Endodermal cell (in vitro differentiated cells): ENCODE measurements at regions not wholly inside any gene's neighbourhood (a gene's known extent, or its start where the extent isn't known, plus 50 kb on each side); places are given as distances from the start of the nearest gene placed in this dataset.

Source experiments
- DNase-seq: peaks from one replicate; pipeline ENCODE4 v3.0.0-alpha.2; 2017
- H3K27ac ChIP-seq: 2 replicates; pipeline ENCODE4 v1.5.1; 2013; ENCODE audit warnings: mild to moderate bottlenecking, low read depth, low read length, moderate library complexity
- H3K27me3 ChIP-seq: 2 replicates; pipeline ENCODE4 v1.6.1; 2013; ENCODE audit warnings: mild to moderate bottlenecking, low read length, moderate library complexity; ENCODE audit not compliant: insufficient read depth, control insufficient read depth, poor library complexity, severe bottlenecking
- H3K36me3 ChIP-seq: 2 replicates; pipeline ENCODE4 v1.7.0; 2013; ENCODE audit warnings: mild to moderate bottlenecking, low read length, moderate library complexity; ENCODE audit not compliant: control insufficient read depth, insufficient read depth
- H3K4me1 ChIP-seq: one replicate; pipeline ENCODE4 v1.7.0; 2013; ENCODE audit warnings: low read length; ENCODE audit not compliant: control insufficient read depth, insufficient read depth
- H3K4me3 ChIP-seq: 2 replicates; pipeline ENCODE4 v1.5.1; 2013; ENCODE audit warnings: mild to moderate bottlenecking, low read length, moderate library complexity
- H3K9ac ChIP-seq: 2 replicates; pipeline ENCODE4 v1.6.1; 2013; ENCODE audit warnings: mild to moderate bottlenecking, low read length, moderate library complexity; ENCODE audit not compliant: poor library complexity, severe bottlenecking; ENCODE audit errors: extremely low read depth
- H3K9me3 ChIP-seq: 2 replicates; pipeline ENCODE4 v1.6.1; 2013; ENCODE audit warnings: mild to moderate bottlenecking, low read length, moderate library complexity; ENCODE audit not compliant: control insufficient read depth
- H3K27ac Mint-ChIP-seq: 2 replicates; pipeline ENCODE4 v1.8.0; 2020; ENCODE audit warnings: mixed read lengths
- H3K27me3 Mint-ChIP-seq: 2 replicates; pipeline ENCODE4 v1.8.0; 2021; ENCODE audit warnings: mild to moderate bottlenecking, mixed read lengths; ENCODE audit not compliant: insufficient read depth
- H3K36me3 Mint-ChIP-seq: 2 replicates; pipeline ENCODE4 v1.8.0; 2020; ENCODE audit warnings: low read depth, mixed read lengths
- H3K4me1 Mint-ChIP-seq: 2 replicates; pipeline ENCODE4 v1.8.0; 2020; ENCODE audit warnings: mixed read lengths
- H3K4me3 Mint-ChIP-seq: 2 replicates; pipeline ENCODE4 v1.8.0; 2020; ENCODE audit warnings: mild to moderate bottlenecking, moderate library complexity, mixed read lengths
- H3K9me3 Mint-ChIP-seq: 2 replicates; pipeline ENCODE4 v1.8.0; 2020; ENCODE audit warnings: mild to moderate bottlenecking, mixed read lengths
- CTCF ChIP-seq: fragments of 200-600 bp; sonication (generic); conservative IDR thresholded peaks from 2 replicates; pipeline ENCODE4 v1.5.0; 2021; ENCODE audit warnings: antibody characterized with exemption, mild to moderate bottlenecking
- WGBS, 2 experiments: methylation state at CpG; one replicate each; pipeline versions ENCODE4 v1.1.5 to v1.1.7; 2013; ENCODE audit warnings: missing lambda C conversion rate in 2 of 2, mixed read lengths in 1 of 2; ENCODE audit not compliant: insufficient coverage in 1 of 2, insufficient read length in 1 of 2; 5-methylcytosine and 5-hydroxymethylcytosine counted together

DNA sequence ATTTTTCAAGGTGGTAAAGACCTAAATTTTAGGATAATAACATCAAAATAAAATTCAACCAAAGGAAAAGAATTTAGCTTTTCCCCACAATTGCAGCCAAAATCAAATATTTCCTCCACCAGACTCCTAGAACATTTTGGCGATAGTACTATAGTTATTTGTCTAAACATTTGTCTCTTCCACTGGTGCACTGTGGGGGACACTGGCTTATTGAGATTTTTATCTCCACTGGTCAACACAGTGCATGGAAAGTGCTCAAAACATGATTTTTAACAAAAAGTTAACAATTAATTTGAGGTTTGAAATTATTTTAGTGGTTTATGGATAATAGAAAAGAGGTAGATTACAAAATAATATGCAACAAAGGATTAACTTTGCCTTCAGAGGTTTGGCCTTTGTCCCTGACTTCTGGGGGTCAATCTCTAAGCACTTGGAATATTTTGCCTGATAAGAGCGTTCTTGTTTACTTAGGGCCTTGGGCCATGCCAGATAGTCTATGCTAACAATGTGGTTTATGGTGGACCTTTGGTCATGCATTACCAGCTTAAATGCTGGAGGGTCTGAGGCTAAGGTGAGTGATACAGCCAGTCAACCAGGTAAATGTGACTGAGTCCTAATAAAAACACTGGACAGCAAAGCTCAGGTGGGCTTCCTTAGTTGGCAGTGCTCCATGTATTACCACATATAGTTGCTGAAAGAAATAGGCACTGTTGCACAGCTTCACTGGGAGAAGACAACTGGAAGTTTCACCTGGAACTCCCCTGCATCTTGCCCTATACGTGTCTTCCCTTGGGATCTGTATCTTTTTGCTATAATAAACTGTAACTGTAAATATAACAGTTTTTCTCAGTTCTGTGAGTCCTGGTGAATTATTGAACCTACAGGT, 67.2 kb upstream of the SATB2 start:
- no peak for DNase-seq
- Mint-ChIP-seq H3K36me3 (no peaks in the 10 kb centered on the region), H3K27me3 (no peaks in the 10 kb centered on the region), H3K27ac (no peak overlapping the region), H3K9me3 (no peaks in the 10 kb centered on the region), H3K4me1 (no peaks in the 10 kb centered on the region), H3K4me3 (no peak overlapping the region)
- Histone ChIP-seq H3K4me3 (no peak overlapping the region), H3K27ac (no peak overlapping the region), H3K9ac (no peak overlapping the region), H3K36me3 (no peaks in the 10 kb centered on the region), H3K27me3 (no peaks in the 10 kb centered on the region), H3K9me3 (no peaks in the 10 kb centered on the region), H3K4me1 (no peaks in the 10 kb centered on the region)
- no peak for TF ChIP-seq CTCF
- WGBS, 2 experiments = 93 to 100% methylated on average over 1 to 3 of the region's 3 CpGs

GRCh38 chr2:199509403-199509802, 51.7 kb upstream of the SATB2 start:
- no peak overlapping the region for H3K4me3 ChIP-seq
- WGBS, 2 experiments = 75 to 82% methylated on average over 1 of the region's 1 CpG
- no peak for TF ChIP-seq CTCF
- no peak for DNase-seq
- H3K36me3 ChIP-seq = no peaks in the 10 kb centered on the region
- no peak overlapping the region for H3K27ac ChIP-seq
- Mint-ChIP-seq H3K4me1 (no peaks in the 10 kb centered on the region), H3K9me3 (no peaks in the 10 kb centered on the region), H3K27ac (no peak overlapping the region), H3K4me3 (no peak overlapping the region), H3K27me3 (no peaks in the 10 kb centered on the region), H3K36me3 (no peaks in the 10 kb centered on the region)
- H3K9ac ChIP-seq = no peak overlapping the region
- H3K4me1 ChIP-seq = no peaks in the 10 kb centered on the region
- no peaks in the 10 kb centered on the region for H3K27me3 ChIP-seq
- H3K9me3 ChIP-seq = no peaks in the 10 kb centered on the region
